Stimulated activated CD4-positive, alpha-beta T cell treated with anti-CD3 and anti-CD28 coated beads, Interleukin-4, amount 100 ng/mL, for 48 hours (primary cell): ENCODE measurements at regions not wholly inside any gene's neighbourhood (a gene's known extent, or its start where the extent isn't known, plus 50 kb on each side); places are given as distances from the start of the nearest gene placed in this dataset.

Source experiments
- DNase-seq, 2 donors: peaks; one replicate each; pipeline ENCODE4 v3.0.0-alpha.2; 2020; ENCODE audit warnings: low read depth in 2 of 2

- no peak for DNase-seq
Observed at GRCh38 chr14:83992857-83993256, 1537.1 kb upstream of the FLRT2 start.

- no peak for DNase-seq
Observed at GRCh38 chr14:83993545-83993944, 1536.4 kb upstream of the FLRT2 start.

- no peak for DNase-seq
Observed at GRCh38 chr14:83994020-83994419, 1535.9 kb upstream of the FLRT2 start.

GRCh38 chr14:84001023-84001422, 1528.9 kb upstream of the FLRT2 start:
- DNase-seq: no peak

GRCh38 chr14:84003346-84003745, 1526.6 kb upstream of the FLRT2 start:
- DNase-seq: no peak

- no peak for DNase-seq
Observed at GRCh38 chr14:84006643-84007155, 1523.2 kb upstream of the FLRT2 start.

- no peak for DNase-seq
Observed at GRCh38 chr14:84013424-84013823, 1516.5 kb upstream of the FLRT2 start.

- DNase-seq: no peak
Observed at GRCh38 chr14:84017495-84017894, 1512.4 kb upstream of the FLRT2 start.

- no peak for DNase-seq
Observed at GRCh38 chr14:84021433-84021832, 1508.5 kb upstream of the FLRT2 start.

GRCh38 chr14:84024231-84024820, 1505.6 kb upstream of the FLRT2 start:
- no peak for DNase-seq

- DNase-seq: no peak
Observed at GRCh38 chr14:84025106-84026012, 1504.6 kb upstream of the FLRT2 start.

- no peak for DNase-seq
Observed at GRCh38 chr14:84027351-84027750, 1502.6 kb upstream of the FLRT2 start.

GRCh38 chr14:84028080-84028604, 1501.8 kb upstream of the FLRT2 start:
- DNase-seq: no peak

- no peak for DNase-seq
Observed at GRCh38 chr14:84029246-84029645, 1500.7 kb upstream of the FLRT2 start.

- DNase-seq: no peak
Observed at GRCh38 chr14:84029720-84030119, 1500.2 kb upstream of the FLRT2 start.

- no peak for DNase-seq
Observed at GRCh38 chr14:84036840-84037239, 1493.1 kb upstream of the FLRT2 start.

- no peak for DNase-seq
Observed at GRCh38 chr14:84037593-84037992, 1492.4 kb upstream of the FLRT2 start.

- DNase-seq: no peak
Observed at GRCh38 chr14:84040101-84040500, 1489.8 kb upstream of the FLRT2 start.

GRCh38 chr14:84041421-84041820, 1488.5 kb upstream of the FLRT2 start:
- no peak for DNase-seq

- DNase-seq: no peak
Observed at GRCh38 chr14:84042992-84043391, 1487.0 kb upstream of the FLRT2 start.

- no peak for DNase-seq
Observed at GRCh38 chr14:84064316-84065125, 1465.4 kb upstream of the FLRT2 start.

GRCh38 chr14:84065811-84066210, 1464.1 kb upstream of the FLRT2 start:
- no peak for DNase-seq
